OCI-LY7 (cell line): ENCODE measurements at regions not wholly inside any gene's neighbourhood (a gene's known extent, or its start where the extent isn't known, plus 50 kb on each side); places are given as distances from the start of the nearest gene placed in this dataset.

ENCODE experiments used
- BruUV-seq: library from RNA; stranded (reverse); fragments of 400-500 nt; replicated peaks from 2 replicates; lab custom pipeline; 2021; lab: Mats Ljungman, UMichigan
- CTCF ChIA-PET: fragments of 300-600 bp; sonication (Branson Sonifier 250); formaldehyde crosslinking; loops from one replicate; lab custom pipeline; 2022; ENCODE audit warnings: antibody characterized with exemption; ENCODE audit not compliant: unreplicated experiment; lab: Charles Lee
- POLR2A ChIA-PET: fragments of 300-600 bp; sonication (Branson Sonifier 250); formaldehyde crosslinking; loops from one replicate; lab custom pipeline; 2022; ENCODE audit warnings: antibody characterized with exemption; lab: Charles Lee
- DNase-seq: peaks from one replicate; pipeline ENCODE4 v3.0.0-alpha.2; 2015; ENCODE audit warnings: low spot score
- H2AFZ ChIP-seq: fragments of 200-600 bp; sonication (generic), shearing (Covaris generic); 2 replicates; pipeline ENCODE4 v1.6.1; 2014; ENCODE audit warnings: mild to moderate bottlenecking, antibody characterized with exemption, low read length, moderate library complexity
- H3K27ac ChIP-seq: fragments of 200-600 bp; sonication (generic); 2 replicates; pipeline ENCODE4 v1.5.1; 2014; ENCODE audit warnings: mixed run types, low read depth, mild to moderate bottlenecking, moderate library complexity, low read length, inconsistent platforms; ENCODE audit not compliant: poor library complexity, severe bottlenecking
- H3K36me3 ChIP-seq: fragments of 200-600 bp; sonication (generic); 2 replicates; pipeline ENCODE4 v1.6.1; 2014; ENCODE audit warnings: mild to moderate bottlenecking, antibody characterized with exemption, low read length, moderate library complexity, mixed read lengths; ENCODE audit not compliant: insufficient read depth
- H3K4me1 ChIP-seq: fragments of 200-600 bp; sonication (generic); 2 replicates; pipeline ENCODE4 v1.5.1; 2014; ENCODE audit warnings: mild to moderate bottlenecking, low read length; ENCODE audit not compliant: insufficient read depth, poor library complexity, severe bottlenecking
- H3K4me2 ChIP-seq: fragments of 200-600 bp; sonication (generic); 2 replicates; pipeline ENCODE4 v1.6.1; 2014; ENCODE audit warnings: mild to moderate bottlenecking, low read length
- H3K4me3 ChIP-seq: fragments of 200-600 bp; sonication (generic); 2 replicates; pipeline ENCODE4 v1.5.1; 2014; ENCODE audit warnings: mild to moderate bottlenecking, low read depth, low read length; ENCODE audit not compliant: poor library complexity, severe bottlenecking
- H3K79me2 ChIP-seq: fragments of 200-600 bp; sonication (generic); 2 replicates; pipeline ENCODE4 v1.6.1; 2016; ENCODE audit warnings: low read depth, mild to moderate bottlenecking, low read length, moderate library complexity, mixed read lengths; ENCODE audit not compliant: insufficient read depth
- H3K9me2 ChIP-seq: fragments of 200-600 bp; sonication (generic); 2 replicates; pipeline ENCODE4 v1.6.1; 2016; ENCODE audit warnings: mild to moderate bottlenecking, low read length, mixed read lengths; ENCODE audit not compliant: insufficient read depth
- H3K9me3 ChIP-seq: fragments of 200-600 bp; sonication (generic); 2 replicates; pipeline ENCODE4 v1.6.1; 2014; ENCODE audit warnings: mild to moderate bottlenecking, mixed run types, low read length, mixed read lengths
- H4K20me1 ChIP-seq: fragments of 200-600 bp; sonication (generic); 2 replicates; pipeline ENCODE4 v1.6.1; 2014; ENCODE audit warnings: mild to moderate bottlenecking, antibody characterized with exemption, low read length, moderate library complexity, mixed read lengths; ENCODE audit not compliant: insufficient read depth
- EZH2phosphoT487 ChIP-seq: fragments of 200-600 bp; sonication (generic); IDR thresholded peaks from 2 replicates; pipeline ENCODE4 v1.6.1; 2018; ENCODE audit warnings: low read depth, borderline replicate concordance, mild to moderate bottlenecking, mixed run types, antibody characterized with exemption, low read length, moderate library complexity, mixed read lengths
- intact Hi-C: fragments of 100-400 bp; cut with micrococcal nuclease; formaldehyde crosslinking; loops from one replicate; pipeline ENCODE4 v1.10.0; 2022; ENCODE audit not compliant: unreplicated experiment
- TF ChIP-seq, protein P1 (sequence below): fragments of 200-600 bp; sonication (generic); conservative IDR thresholded peaks from 2 replicates; pipeline ENCODE4 v1.5.1; 2014; ENCODE audit warnings: mild to moderate bottlenecking, antibody characterized with exemption, low read length, moderate library complexity, mixed read lengths

DNA sequence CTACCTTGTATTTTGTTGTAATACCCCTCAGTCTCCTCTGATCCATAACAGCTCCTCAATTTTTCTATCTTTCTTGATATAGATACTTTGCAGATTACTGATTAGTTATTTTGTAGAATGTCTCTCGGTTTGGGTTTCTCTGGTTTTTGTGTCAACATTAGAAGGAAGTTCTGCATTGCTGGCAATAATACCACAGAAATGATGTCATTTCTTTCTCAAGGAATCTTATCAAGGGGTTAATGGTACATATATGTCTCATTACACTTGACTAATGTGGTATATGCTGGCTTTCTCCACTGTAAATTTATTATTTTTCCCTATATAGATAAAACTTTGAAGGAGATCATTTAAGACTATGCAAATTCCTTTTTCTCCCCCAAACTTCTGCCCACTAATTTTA lies 183.6 kb upstream of the DKK2 start:
- TF ChIP-seq, protein P1, sequence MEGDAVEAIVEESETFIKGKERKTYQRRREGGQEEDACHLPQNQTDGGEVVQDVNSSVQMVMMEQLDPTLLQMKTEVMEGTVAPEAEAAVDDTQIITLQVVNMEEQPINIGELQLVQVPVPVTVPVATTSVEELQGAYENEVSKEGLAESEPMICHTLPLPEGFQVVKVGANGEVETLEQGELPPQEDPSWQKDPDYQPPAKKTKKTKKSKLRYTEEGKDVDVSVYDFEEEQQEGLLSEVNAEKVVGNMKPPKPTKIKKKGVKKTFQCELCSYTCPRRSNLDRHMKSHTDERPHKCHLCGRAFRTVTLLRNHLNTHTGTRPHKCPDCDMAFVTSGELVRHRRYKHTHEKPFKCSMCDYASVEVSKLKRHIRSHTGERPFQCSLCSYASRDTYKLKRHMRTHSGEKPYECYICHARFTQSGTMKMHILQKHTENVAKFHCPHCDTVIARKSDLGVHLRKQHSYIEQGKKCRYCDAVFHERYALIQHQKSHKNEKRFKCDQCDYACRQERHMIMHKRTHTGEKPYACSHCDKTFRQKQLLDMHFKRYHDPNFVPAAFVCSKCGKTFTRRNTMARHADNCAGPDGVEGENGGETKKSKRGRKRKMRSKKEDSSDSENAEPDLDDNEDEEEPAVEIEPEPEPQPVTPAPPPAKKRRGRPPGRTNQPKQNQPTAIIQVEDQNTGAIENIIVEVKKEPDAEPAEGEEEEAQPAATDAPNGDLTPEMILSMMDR = no peak
- TF ChIP-seq EZH2phosphoT487 = no peak
- Histone ChIP-seq H3K36me3 (no peaks in the 10 kb centered on the region), H3K4me2 (no peak overlapping the region), H3K9me2 (no peaks in the 10 kb centered on the region), H3K4me3 (no peak overlapping the region), H2AFZ (no peak overlapping the region), H3K9me3 (no peaks in the 10 kb centered on the region), H4K20me1 (no peaks in the 10 kb centered on the region), H3K4me1 (no peaks in the 10 kb centered on the region), H3K27ac (no peak overlapping the region), H3K79me2 (no peaks in the 10 kb centered on the region)
- no peak for DNase-seq
- ChIA-PET CTCF (no interaction called here), POLR2A (no interaction called here)
- intact Hi-C loops = no loop called here
- BruUV-seq = no TSS peak

DNA sequence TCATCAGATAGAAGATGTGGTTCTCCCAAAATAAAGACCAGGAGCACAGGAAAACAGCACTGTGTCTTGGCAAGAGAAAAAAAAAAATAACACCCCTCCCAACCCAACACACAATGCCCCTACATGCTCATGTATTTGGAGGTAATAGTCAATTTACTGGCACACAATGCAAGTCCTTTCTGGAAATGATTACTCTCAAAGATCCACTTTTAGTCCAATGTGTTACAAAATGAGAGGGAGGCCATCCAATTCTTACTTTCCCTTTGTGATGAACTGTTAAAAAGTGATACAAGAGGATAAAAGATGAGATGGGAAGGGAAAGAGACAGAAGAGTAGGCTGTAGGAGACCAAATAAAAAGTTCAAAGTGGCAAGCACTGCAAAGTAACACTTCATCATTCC lies 180.3 kb upstream of the DKK2 start:
- Histone ChIP-seq H3K4me2 (no peak overlapping the region), H3K9me3 (no peaks in the 10 kb centered on the region), H3K79me2 (no peaks in the 10 kb centered on the region), H3K27ac (no peak overlapping the region), H2AFZ (no peak overlapping the region), H3K4me1 (no peaks in the 10 kb centered on the region), H3K9me2 (no peaks in the 10 kb centered on the region), H3K4me3 (no peak overlapping the region), H3K36me3 (no peaks in the 10 kb centered on the region), H4K20me1 (no peaks in the 10 kb centered on the region)
- ChIA-PET CTCF (no interaction called here), POLR2A (no interaction called here)
- no TSS peak for BruUV-seq
- no peak for DNase-seq
- intact Hi-C loops = no loop called here
- TF ChIP-seq EZH2phosphoT487 = no peak
- TF ChIP-seq, protein P1 = no peak

DNA sequence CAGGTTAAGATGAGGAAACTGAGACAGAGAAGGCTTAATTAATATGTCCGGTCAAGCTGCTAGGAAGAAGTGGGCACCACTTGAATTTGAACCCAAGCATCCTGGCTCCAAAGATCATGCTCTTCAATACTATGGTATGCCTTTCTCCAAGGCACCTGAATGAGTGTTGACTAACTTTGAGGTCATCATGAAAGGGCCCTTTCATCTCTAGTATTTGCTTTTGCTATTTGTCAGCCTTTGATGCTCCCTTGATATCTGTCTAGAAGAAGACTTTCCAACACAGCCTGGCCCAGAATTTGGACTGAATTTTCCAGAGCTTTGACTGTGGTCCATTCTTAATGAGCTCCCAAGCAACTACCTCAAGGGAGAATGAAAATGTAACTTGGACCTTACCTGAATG lies 179.1 kb upstream of the DKK2 start:
- H3K79me2 ChIP-seq = no peaks in the 10 kb centered on the region
- ChIA-PET POLR2A (no interaction called here), CTCF (no interaction called here)
- H3K36me3 ChIP-seq = no peaks in the 10 kb centered on the region
- DNase-seq = no peak
- no peaks in the 10 kb centered on the region for H3K4me1 ChIP-seq
- TF ChIP-seq, protein P1 = no peak
- no peak for TF ChIP-seq EZH2phosphoT487
- intact Hi-C loops = no loop called here
- no TSS peak for BruUV-seq
- H3K27ac ChIP-seq = no peak overlapping the region
- H3K4me2 ChIP-seq = no peak overlapping the region
- H2AFZ ChIP-seq = no peak overlapping the region
- H3K9me2 ChIP-seq = no peaks in the 10 kb centered on the region
- no peaks in the 10 kb centered on the region for H4K20me1 ChIP-seq
- H3K9me3 ChIP-seq = no peaks in the 10 kb centered on the region
- no peak overlapping the region for H3K4me3 ChIP-seq
